ENCODE measurements at regions not wholly inside any gene's neighbourhood (a gene's known extent, or its start where the extent isn't known, plus 50 kb on each side); places are given as distances from the start of the nearest gene placed in this dataset.

- DNase-seq (ENCODE audit: low spot score), result no peak
- TF ChIP-seq CTCF (IDR thresholded peaks at IDR 0.05; ENCODE audit: extremely low read depth, missing control alignments), result no peak
Measured at GRCh38 chr5:4124221-4124970, 528.8 kb downstream of the IRX1 start.

GRCh38 chr5:4128994-4129393 lies 533.4 kb downstream of the IRX1 start:
- TF ChIP-seq CTCF (IDR thresholded peaks at IDR 0.05; ENCODE audit: extremely low read depth, missing control alignments), result no peak
- no peak for DNase-seq (ENCODE audit: low spot score)

- TF ChIP-seq CTCF (IDR thresholded peaks at IDR 0.05; ENCODE audit: extremely low read depth, missing control alignments), result no peak
- no peak for DNase-seq (ENCODE audit: low spot score)
Measured at GRCh38 chr5:4129523-4129922, 533.9 kb downstream of the IRX1 start.

GRCh38 chr5:4130819-4131218 lies 535.2 kb downstream of the IRX1 start:
- no peak for DNase-seq (ENCODE audit: low spot score)
- no peak for TF ChIP-seq CTCF (IDR thresholded peaks at IDR 0.05; ENCODE audit: extremely low read depth, missing control alignments)

GRCh38 chr5:4137781-4138180 lies 542.1 kb downstream of the IRX1 start:
- no peak for DNase-seq (ENCODE audit: low spot score)
- TF ChIP-seq CTCF (IDR thresholded peaks at IDR 0.05; ENCODE audit: extremely low read depth, missing control alignments), result no peak

GRCh38 chr5:4142842-4143241 lies 547.2 kb downstream of the IRX1 start:
- no peak for TF ChIP-seq CTCF (IDR thresholded peaks at IDR 0.05; ENCODE audit: extremely low read depth, missing control alignments)
- DNase-seq (ENCODE audit: low spot score), result no peak

GRCh38 chr5:4144411-4145007 lies 548.9 kb downstream of the IRX1 start:
- DNase-seq (ENCODE audit: low spot score), result no peak
- TF ChIP-seq CTCF (IDR thresholded peaks at IDR 0.05; ENCODE audit: extremely low read depth, missing control alignments), result no peak

All from GM20000 (cell line).